ENCODE measurements at regions not wholly inside any gene's neighbourhood (a gene's known extent, or its start where the extent isn't known, plus 50 kb on each side); places are given as distances from the start of the nearest gene placed in this dataset.

- TF ChIP-seq RNF2 (IDR thresholded peaks at IDR 0.05; ENCODE audit: borderline replicate concordance, low read depth, low read length, missing control alignments, poor library complexity, severe bottlenecking) (no peak), NANOG (IDR thresholded peaks at IDR 0.05; ENCODE audit: insufficient read depth, low read depth, low read length, poor library complexity, severe bottlenecking) (no peak), SP2 (IDR thresholded peaks at IDR 0.05; ENCODE audit: low read length) (no peak), SP1 (IDR thresholded peaks at IDR 0.05; ENCODE audit: low read depth, low read length) (no peak), SIN3A (conservative IDR thresholded peaks at IDR 0.05 in 1 of 2, IDR thresholded peaks at IDR 0.05 in 1 of 2; ENCODE audit: low read depth in 1 of 2, low read length in 2 of 2) (no peak), CHD7 (IDR thresholded peaks at IDR 0.05; ENCODE audit: insufficient replicate concordance, low read length) (no peak), TCF12 (IDR thresholded peaks at IDR 0.05; ENCODE audit: low read depth, low read length) (no peak), CBX5 (IDR thresholded peaks at IDR 0.05; ENCODE audit: low read depth, low read length) (no peak)
Observed at GRCh38 chr6:145178391-145178790, 556.9 kb downstream of the EPM2A start (continued).

Measured in H1 (cell line).